Activated CD4-positive, alpha-beta memory T cell treated with anti-CD3 and anti-CD28 coated beads, Interleukin-2, amount 10 ng/mL, durations not matched to agents 7 days and 5 days (primary cell): ENCODE measurements at regions not wholly inside any gene's neighbourhood (a gene's known extent, or its start where the extent isn't known, plus 50 kb on each side); places are given as distances from the start of the nearest gene placed in this dataset.

Experiments used
- CTCF ChIA-PET: fragments of 350-600 bp; sonication (Branson Sonifier 250); formaldehyde crosslinking; loops from one replicate; lab custom pipeline; 2021; ENCODE audit warnings: antibody characterized with exemption, inconsistent platforms; lab: Charles Lee
- POLR2A ChIA-PET: fragments of 350-600 bp; sonication (Branson Sonifier 250); formaldehyde crosslinking; loops from one replicate; lab custom pipeline; 2021; ENCODE audit warnings: antibody characterized with exemption; lab: Charles Lee
- DNase-seq: peaks from one replicate; pipeline ENCODE4 v3.0.0-alpha.2; 2020
- H3K27ac Mint-ChIP-seq: one replicate; pipeline ENCODE4 v1.8.0; 2021; ENCODE audit warnings: mild to moderate bottlenecking, mixed read lengths
- H3K27me3 Mint-ChIP-seq: one replicate; pipeline ENCODE4 v1.8.0; 2021; ENCODE audit warnings: mixed read lengths
- H3K36me3 Mint-ChIP-seq: one replicate; pipeline ENCODE4 v1.8.0; 2021; ENCODE audit warnings: low read depth, mixed read lengths
- H3K4me1 Mint-ChIP-seq: one replicate; pipeline ENCODE4 v1.8.0; 2021; ENCODE audit warnings: mixed read lengths
- H3K4me3 Mint-ChIP-seq: one replicate; pipeline ENCODE4 v1.8.0; 2021; ENCODE audit warnings: mild to moderate bottlenecking, mixed read lengths
- H3K9me3 Mint-ChIP-seq: one replicate; pipeline ENCODE4 v1.8.0; 2021; ENCODE audit warnings: mixed read lengths

DNA sequence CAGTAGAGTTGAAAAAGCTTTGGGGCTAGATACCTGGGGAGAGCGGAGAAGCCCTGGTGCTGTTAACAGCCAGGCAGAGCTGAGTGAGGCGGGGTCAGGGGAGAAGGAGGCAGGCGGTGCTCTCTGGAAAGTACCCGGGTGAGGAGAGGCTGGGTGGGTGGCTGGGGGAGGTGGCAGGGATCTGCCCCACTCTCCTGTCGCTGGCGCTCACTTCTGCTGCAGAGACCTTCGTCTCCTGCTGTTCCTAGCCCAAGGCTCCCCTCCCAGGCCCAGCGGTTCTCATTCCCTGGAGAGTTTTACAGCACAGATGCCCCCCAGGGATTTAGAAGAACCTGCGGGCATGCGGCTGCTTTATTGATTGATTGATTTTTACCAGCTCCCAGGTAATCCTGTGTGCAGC, 302.8 kb downstream of the IRF8 start:
- Mint-ChIP-seq H3K27ac (no peak overlapping the region), H3K4me1 (no peaks in the 10 kb centered on the region), H3K4me3 (no peak overlapping the region), H3K27me3 (peaks cover 36% of the 10 kb centered on the region), H3K9me3 (no peaks in the 10 kb centered on the region), H3K36me3 (no peaks in the 10 kb centered on the region)
- CTCF ChIA-PET, result no interaction called here
- POLR2A ChIA-PET, result no interaction called here
- no peak for DNase-seq

DNA sequence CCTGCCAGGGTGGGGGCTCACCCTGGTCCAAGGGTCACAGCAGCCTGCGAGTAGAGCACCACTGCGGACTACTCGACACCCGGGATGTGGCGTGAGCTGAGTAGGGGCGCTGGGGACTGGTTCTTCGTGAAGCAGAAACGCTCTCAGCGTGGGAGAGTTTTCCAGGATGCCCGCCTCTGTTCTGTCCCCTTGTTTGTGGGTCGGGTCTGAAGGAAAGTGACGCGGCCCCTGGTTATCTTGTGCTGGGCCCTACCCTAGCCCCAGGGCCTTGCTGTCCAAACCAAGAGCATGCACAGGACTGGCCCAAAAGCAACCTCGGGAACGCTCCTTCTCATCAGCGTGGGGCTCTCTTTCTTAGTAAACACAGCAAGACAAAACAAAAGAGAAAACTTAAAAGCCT, 303.3 kb downstream of the IRF8 start:
- no peak for DNase-seq
- Mint-ChIP-seq H3K27me3 (peaks cover 31% of the 10 kb centered on the region), H3K4me1 (no peaks in the 10 kb centered on the region), H3K27ac (no peak overlapping the region), H3K36me3 (no peaks in the 10 kb centered on the region), H3K4me3 (no peak overlapping the region), H3K9me3 (no peaks in the 10 kb centered on the region)
- ChIA-PET POLR2A (no interaction called here), CTCF (no interaction called here)

DNA sequence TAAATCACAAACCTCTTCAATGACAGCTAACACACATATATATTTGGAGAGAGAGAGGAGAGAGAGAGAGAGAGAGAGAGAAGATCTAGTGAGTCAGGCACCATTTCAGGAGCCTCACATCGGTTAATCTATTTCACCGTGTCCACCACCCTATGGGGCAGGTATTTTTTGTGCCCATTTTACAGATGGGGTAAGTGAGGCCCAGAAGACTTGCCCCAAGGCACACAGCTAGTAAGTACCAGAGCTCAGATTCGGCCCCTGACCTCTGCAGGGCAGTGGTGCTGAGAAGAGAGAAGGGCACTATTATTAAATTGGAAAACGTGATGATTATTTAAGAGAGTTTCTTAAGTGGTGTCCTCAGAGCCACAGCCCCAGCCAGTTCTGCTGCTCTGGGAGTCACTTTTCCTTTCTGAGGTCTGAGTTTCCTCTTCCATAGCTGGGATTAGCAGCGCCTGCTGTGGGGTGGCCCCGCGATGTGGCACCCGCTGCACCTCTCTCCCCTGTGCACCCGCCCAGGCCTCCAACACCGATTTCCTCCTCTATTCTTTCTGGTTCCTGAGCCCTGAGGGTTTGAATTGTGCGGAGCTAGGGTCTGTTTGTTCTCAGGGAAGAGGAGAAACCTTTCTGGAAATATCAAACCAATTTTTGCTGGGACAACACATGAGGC, 303.9 kb downstream of the IRF8 start:
- Mint-ChIP-seq H3K27ac (no peak overlapping the region), H3K4me1 (no peaks in the 10 kb centered on the region), H3K9me3 (no peaks in the 10 kb centered on the region), H3K27me3 (peaks cover 26% of the 10 kb centered on the region), H3K36me3 (no peaks in the 10 kb centered on the region), H3K4me3 (no peak overlapping the region)
- ChIA-PET CTCF (no interaction called here), POLR2A (no interaction called here)
- DNase-seq, result no peak

DNA sequence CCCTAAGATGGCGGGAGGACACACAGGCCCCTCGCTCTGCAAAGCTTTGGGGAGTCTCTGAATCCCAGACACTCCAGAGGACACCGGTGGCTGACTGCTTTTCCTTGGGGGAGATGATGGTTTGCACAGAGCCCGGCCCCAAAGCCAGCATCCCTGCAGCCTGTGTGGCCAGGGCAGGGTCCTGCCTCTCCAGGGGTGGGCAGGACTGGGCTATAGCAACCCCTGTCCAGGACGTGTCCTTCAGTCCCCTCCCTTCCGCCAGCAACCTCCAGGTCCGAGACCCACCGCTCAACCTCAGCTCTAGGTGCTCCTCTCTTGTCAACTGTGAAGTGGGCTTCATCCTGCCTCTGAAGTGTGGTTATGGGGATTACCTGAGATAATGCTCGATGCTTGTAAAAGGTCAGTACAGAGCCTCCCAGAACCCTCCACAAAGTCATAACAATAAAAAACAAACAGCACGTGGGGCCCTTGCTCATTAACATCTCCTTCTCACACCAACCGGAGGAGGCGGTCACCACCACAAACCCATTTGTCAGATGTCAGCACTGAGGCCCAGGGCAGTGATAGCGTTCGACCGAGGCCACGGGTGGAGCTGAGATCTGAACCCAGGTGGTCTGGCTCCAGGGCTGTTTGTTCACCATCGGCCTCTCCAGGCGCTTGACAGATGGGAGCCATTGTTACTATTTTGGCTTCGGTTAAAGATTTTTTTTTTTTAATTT, 304.8 kb downstream of the IRF8 start:
- POLR2A ChIA-PET, result no interaction called here
- Mint-ChIP-seq H3K4me3 (no peak overlapping the region), H3K27me3 (peaks cover 17% of the 10 kb centered on the region), H3K4me1 (no peaks in the 10 kb centered on the region), H3K9me3 (no peaks in the 10 kb centered on the region), H3K27ac (no peak overlapping the region), H3K36me3 (no peaks in the 10 kb centered on the region)
- CTCF ChIA-PET, result no interaction called here
- DNase-seq, result no peak

DNA sequence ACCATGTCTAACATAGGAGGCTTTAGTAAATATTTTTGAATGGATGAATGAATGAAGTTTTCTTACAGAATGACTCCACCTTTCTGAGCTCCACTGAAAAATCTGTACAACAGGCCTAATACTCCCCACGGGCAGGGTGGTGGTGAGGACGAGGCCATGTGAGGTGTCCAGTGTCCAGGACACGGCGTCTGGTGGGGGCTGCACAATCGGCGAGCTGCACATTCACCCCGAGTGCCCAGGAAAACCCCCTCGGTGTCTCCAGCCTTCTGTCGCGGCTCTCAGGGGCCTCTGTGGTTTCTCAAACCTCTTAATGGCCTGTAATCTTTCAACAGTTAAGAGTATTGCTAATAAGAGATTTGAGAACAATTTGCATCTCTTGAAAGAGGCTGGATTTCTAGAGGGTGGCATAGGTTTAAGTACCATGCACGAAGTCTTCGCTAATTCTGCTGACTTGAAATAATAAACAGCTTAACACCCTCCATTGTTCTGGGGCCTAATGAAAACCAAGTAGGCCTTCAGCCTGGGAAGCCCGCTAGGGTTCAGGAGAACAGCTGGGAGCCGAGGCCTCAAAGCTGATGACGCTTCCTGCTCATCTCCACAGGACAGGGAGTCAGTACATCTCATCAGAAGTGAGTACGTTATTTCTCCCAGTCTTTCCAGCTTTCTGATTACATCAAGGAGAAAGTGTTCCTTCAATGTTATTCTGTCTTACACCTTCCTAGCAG, 304.6 kb upstream of the FOXF1 start:
- peaks cover 3% of the 10 kb centered on the region for H3K27me3 Mint-ChIP-seq
- no peak for DNase-seq
- H3K9me3 Mint-ChIP-seq, result no peaks in the 10 kb centered on the region
- POLR2A ChIA-PET, result no interaction called here
- CTCF ChIA-PET, result no interaction called here
- no peaks in the 10 kb centered on the region for H3K4me1 Mint-ChIP-seq
- no peak overlapping the region for H3K4me3 Mint-ChIP-seq
- H3K27ac Mint-ChIP-seq, result no peak overlapping the region
- no peaks in the 10 kb centered on the region for H3K36me3 Mint-ChIP-seq

DNA sequence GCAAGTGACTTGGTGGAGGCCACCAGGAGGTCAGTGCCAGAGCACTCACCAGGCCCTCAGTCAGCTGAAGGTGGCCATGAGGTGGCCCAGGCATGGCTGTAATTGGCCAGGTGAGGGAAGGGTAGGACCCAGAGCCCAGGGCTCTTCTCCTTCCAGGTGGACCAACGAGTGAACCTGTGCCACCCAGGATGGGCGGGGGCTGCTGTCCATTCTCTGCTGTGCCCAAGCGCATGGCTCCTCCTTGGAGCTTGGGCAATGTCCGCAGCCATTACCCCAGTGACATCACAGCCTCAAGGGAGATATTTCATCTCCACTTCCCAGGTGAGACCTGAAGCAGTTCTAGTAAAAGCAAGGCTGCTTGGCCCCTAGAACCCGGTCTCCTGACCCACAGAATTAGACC, 303.0 kb upstream of the FOXF1 start:
- no peak overlapping the region for H3K4me3 Mint-ChIP-seq
- no peak for DNase-seq
- no peaks in the 10 kb centered on the region for H3K4me1 Mint-ChIP-seq
- POLR2A ChIA-PET, result no interaction called here
- no peak overlapping the region for H3K27ac Mint-ChIP-seq
- no peaks in the 10 kb centered on the region for H3K36me3 Mint-ChIP-seq
- no peaks in the 10 kb centered on the region for H3K27me3 Mint-ChIP-seq
- peaks cover 5% of the 10 kb centered on the region for H3K9me3 Mint-ChIP-seq
- CTCF ChIA-PET, result no interaction called here

DNA sequence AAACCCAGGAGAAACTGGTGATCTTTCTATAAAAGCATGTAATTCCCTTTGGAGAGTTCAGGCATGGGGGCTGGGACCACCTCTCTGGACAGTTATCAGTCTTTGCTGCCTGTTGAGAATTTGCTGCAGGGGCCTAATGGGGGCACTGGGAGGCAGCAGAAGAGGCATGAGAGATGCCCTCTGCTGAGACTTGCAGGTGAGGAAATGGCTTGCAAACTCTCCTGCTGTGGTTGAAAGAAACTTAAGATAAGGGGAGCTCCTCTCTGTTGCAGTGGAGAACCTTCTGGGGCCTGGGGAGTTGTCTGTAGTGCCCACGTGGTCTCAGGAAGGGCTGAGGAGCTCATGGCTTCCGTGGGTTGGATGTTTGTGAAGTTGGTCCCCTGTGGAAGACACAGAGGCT, 301.1 kb upstream of the FOXF1 start:
- Mint-ChIP-seq H3K4me1 (no peaks in the 10 kb centered on the region), H3K36me3 (no peaks in the 10 kb centered on the region), H3K4me3 (no peak overlapping the region), H3K9me3 (peaks cover 12% of the 10 kb centered on the region), H3K27me3 (no peaks in the 10 kb centered on the region), H3K27ac (no peak overlapping the region)
- ChIA-PET CTCF (no interaction called here), POLR2A (no interaction called here)
- no peak for DNase-seq

DNA sequence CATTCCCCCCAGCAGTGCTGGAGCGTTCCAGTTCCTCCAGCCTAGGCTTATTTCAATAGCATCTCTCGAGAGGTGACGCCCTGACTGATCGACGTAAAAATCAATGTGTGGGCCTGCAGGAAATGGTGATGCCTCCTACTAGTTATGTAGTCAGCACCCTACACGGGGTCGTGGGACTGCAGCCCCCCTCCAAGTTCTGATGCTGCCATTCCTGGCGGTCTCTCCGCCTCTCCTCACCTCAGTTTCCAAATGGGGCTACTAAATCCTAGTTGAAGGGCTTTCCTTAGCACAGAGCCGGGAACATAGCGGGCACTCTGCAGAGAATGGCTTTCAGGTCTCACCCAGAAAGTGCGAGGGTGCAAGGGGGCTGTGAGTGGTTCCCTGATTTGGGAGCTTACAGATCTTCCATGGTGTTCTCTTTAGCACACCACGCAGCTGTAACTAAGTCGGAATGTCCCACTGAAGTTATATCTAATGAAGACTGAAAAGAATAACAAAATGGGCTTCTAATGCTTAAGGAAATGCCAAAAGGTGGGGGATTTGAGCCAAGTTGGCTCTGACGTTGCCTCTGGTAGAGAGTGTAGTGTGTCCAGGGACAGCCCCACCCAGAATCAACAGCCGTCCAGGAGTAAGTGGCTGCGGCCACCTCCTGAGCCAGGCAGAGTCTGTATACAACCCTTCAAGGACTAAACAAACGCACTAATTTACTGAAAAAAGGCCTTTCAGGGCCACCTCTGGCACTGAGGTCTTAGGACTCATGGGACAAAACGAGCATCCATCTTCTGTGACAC, 299.7 kb upstream of the FOXF1 start:
- H3K27me3 Mint-ChIP-seq, result no peaks in the 10 kb centered on the region
- ChIA-PET POLR2A (no interaction called here), CTCF (no interaction called here)
- H3K27ac Mint-ChIP-seq, result no peak overlapping the region
- no peaks in the 10 kb centered on the region for H3K36me3 Mint-ChIP-seq
- H3K4me1 Mint-ChIP-seq, result no peaks in the 10 kb centered on the region
- peaks cover 12% of the 10 kb centered on the region for H3K9me3 Mint-ChIP-seq
- DNase-seq, result no peak
- no peak overlapping the region for H3K4me3 Mint-ChIP-seq

DNA sequence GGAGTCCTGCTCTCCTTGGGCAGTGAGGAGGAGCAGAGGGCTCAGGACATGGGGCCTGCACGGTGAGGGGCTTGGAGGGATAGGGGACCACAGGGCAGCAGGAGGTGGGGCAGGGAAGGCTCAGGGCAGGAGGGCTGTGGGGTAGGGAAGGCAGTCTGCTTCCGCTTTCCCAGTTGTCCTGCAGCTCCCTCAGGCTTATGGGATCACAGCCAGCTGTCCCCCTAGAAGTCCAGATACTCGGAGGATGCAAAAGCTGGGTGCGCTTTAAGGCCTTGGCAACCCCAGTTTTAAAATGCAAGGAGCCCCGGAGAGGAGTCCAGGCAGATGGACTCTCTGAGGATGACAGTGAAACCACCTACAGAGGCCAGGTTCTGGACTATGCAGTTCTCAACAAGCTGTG, 299.1 kb upstream of the FOXF1 start:
- ChIA-PET CTCF (no interaction called here), POLR2A (no interaction called here)
- H3K27ac Mint-ChIP-seq, result no peak overlapping the region
- H3K9me3 Mint-ChIP-seq, result peaks cover 12% of the 10 kb centered on the region
- H3K4me1 Mint-ChIP-seq, result no peaks in the 10 kb centered on the region
- no peak overlapping the region for H3K4me3 Mint-ChIP-seq
- H3K36me3 Mint-ChIP-seq, result no peaks in the 10 kb centered on the region
- DNase-seq, result no peak
- no peaks in the 10 kb centered on the region for H3K27me3 Mint-ChIP-seq

DNA sequence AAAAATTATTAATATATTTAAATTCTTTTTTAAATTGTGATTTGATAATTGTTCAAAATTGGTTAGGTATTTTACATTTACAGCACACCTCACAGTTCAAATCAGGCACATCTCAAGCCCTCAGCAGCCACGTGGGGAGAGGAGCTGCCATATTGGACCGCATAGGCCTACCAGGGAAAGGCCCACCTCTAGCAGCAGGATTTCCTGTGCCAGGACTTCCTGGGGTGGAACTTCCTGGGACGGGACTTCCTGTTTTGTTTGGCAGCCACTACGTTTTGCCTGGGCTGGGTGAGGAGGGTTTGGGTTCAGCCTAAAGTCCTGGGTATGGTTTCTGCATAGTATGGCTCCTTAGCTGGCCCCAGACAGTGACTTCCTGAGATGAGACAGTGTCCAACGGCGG, 298.5 kb upstream of the FOXF1 start:
- Mint-ChIP-seq H3K27me3 (no peaks in the 10 kb centered on the region), H3K9me3 (peaks cover 12% of the 10 kb centered on the region), H3K27ac (no peak overlapping the region), H3K4me3 (no peak overlapping the region), H3K36me3 (no peaks in the 10 kb centered on the region), H3K4me1 (no peaks in the 10 kb centered on the region)
- CTCF ChIA-PET, result no interaction called here
- no peak for DNase-seq
- POLR2A ChIA-PET, result no interaction called here

DNA sequence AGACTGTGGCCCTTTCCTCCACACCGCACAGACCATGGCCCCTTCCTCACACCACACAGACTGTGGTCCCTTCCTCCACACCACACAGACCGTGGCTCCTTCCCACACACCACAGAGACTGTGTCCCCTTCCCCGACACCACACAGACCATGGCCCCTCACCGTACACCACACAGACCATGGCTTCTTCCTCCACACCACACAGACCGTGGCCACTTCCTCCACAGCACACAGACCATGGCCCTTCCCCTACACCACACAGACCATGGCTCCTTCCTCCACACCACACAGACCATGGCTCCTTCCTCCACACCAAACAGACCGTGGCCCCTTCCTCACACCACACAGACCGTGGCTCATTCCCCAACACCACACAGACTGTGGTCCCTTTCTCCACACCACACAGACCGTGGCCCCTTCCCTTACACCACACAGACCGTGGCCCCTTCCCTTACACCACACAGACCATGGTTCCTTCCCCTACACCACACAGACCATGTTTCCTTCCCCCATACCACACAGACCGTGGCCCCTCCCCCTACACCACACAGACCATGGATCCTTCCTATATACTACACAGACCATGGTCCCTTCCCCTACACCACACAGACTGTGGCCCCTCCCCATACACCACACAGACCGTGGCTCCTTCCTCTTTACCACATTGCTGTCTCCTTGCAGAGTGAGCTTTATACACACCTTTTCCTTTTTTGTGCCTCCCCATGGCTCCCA, 297.5 kb upstream of the FOXF1 start:
- H3K36me3 Mint-ChIP-seq, result no peaks in the 10 kb centered on the region
- peaks cover 12% of the 10 kb centered on the region for H3K9me3 Mint-ChIP-seq
- H3K27ac Mint-ChIP-seq, result no peak overlapping the region
- POLR2A ChIA-PET, result no interaction called here
- no peaks in the 10 kb centered on the region for H3K27me3 Mint-ChIP-seq
- CTCF ChIA-PET, result no interaction called here
- DNase-seq, result no peak
- H3K4me3 Mint-ChIP-seq, result no peak overlapping the region
- no peaks in the 10 kb centered on the region for H3K4me1 Mint-ChIP-seq

DNA sequence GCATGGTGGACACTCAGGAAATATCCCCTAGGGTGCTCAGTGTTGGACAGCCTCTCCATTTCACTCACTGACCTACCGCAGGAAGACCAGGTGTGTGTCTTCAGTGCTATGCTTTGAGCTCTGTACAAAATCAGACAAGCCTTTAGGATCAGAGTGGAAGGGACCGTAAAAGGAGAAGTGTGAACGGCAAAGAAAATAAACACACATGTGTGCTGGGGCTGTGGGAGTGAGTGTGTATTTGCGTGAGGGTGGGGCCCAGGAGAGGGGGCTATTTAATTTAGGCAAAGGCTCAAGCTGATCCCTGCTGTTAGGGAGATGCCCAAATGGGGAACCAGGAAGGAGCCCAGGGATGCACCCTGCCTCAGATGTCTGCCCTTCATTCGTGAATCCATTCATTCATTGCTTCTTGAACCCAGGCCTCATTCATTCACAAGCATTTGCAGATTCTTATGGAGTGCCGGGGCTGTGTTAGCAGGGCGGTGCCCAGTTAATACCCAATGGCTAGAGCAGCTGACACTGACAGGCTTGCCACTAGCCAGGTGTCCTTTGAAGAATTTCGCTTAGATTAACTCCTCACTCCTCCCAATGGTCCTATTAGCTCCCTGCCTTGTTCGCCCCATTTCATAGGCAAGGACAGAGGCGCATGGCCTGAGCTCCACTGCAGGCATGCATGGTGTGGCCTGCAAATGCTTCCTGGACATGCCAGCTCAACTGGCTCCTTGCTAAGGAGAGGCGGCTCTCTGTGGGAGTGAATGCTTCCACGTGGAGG, 296.7 kb upstream of the FOXF1 start:
- Mint-ChIP-seq H3K4me3 (no peak overlapping the region), H3K27ac (no peak overlapping the region), H3K9me3 (peaks cover 12% of the 10 kb centered on the region), H3K4me1 (no peaks in the 10 kb centered on the region), H3K36me3 (no peaks in the 10 kb centered on the region), H3K27me3 (no peaks in the 10 kb centered on the region)
- ChIA-PET POLR2A (interaction anchor here (0.5 kb wide), 1 partner anchor 453 kb away, joined by 3 read pairs; no protein-coding TSS in a partner anchor), CTCF (no interaction called here)
- no peak for DNase-seq
